ENCODE measurements at regions not wholly inside any gene's neighbourhood (a gene's known extent, or its start where the extent isn't known, plus 50 kb on each side); places are given as distances from the start of the nearest gene placed in this dataset.

DNA sequence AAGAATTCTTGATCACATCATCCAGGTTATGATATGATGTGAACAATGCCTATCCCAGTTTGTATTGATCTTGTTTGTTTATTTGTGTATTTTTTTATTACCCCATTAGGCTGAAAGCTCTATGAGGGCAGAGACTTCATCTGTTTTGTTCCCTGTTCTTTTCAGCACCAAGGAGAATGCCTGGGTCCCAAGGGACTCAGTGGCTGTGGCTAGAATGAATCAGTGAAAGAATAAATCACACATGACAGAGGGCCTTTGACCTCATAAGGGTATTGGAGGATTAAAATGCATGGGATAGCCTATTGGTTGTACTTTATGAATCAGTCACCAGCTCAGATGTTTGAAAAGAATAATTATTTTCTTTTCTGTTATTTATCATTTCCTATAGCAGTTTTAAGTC is 292.2 kb downstream of the GAS1 start:
- no peak for TF ChIP-seq CTCF (IDR thresholded peaks at IDR 0.05; ENCODE audit: control extremely low read depth, extremely low read depth, low read depth, missing control alignments)
- ChIA-PET POLR2A (no interaction called here), CTCF (interaction anchor here (1.0 kb wide), 1 partner anchor 13 kb away, joined by 3 read pairs; no protein-coding TSS in a partner anchor)
- DNase-seq (ENCODE audit: extremely low spot score) = no peak

DNA sequence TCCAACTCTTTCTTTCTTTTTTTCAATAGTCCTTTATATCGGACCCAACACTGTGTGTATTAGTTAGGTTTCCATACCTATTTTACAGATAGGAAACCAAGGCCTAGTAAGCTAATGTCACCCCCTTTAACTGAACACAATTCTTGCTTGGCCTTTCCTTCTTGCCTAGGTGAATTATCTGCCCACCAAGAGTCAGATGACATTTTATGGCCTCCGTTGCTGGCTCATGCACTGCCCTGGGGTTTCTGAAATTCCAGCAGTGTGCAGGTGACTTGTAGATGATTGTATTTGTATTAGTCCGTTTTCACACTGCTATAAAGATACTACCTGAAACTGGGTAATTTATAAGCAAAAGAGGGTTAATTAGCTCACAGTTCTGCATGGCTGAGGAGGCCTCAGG is 293.8 kb downstream of the GAS1 start:
- no peak for DNase-seq (ENCODE audit: extremely low spot score)
- CTCF ChIA-PET = no interaction called here
- POLR2A ChIA-PET = no interaction called here
- TF ChIP-seq CTCF (IDR thresholded peaks at IDR 0.05; ENCODE audit: control extremely low read depth, extremely low read depth, low read depth, missing control alignments) = no peak

GRCh38 chr9:86652736-86653135 is 294.6 kb downstream of the GAS1 start:
- POLR2A ChIA-PET = no interaction called here
- no peak for DNase-seq (ENCODE audit: extremely low spot score)
- no peak for TF ChIP-seq CTCF (IDR thresholded peaks at IDR 0.05; ENCODE audit: control extremely low read depth, extremely low read depth, low read depth, missing control alignments)
- CTCF ChIA-PET = interaction anchor here (1.1 kb wide), 1 partner anchor 15 kb away, joined by 3 read pairs; no protein-coding TSS in a partner anchor

GRCh38 chr9:86649913-86650312 is 295.7 kb upstream of the TUT7 start:
- ChIA-PET CTCF (no interaction called here), POLR2A (no interaction called here)
- no peak for TF ChIP-seq CTCF (IDR thresholded peaks at IDR 0.05; ENCODE audit: control extremely low read depth, extremely low read depth, low read depth, missing control alignments)
- DNase-seq (ENCODE audit: extremely low spot score) = no peak

GRCh38 chr9:86648828-86649170 is 294.6 kb upstream of the TUT7 start:
- no peak for TF ChIP-seq CTCF (IDR thresholded peaks at IDR 0.05; ENCODE audit: control extremely low read depth, extremely low read depth, low read depth, missing control alignments)
- no peak for DNase-seq (ENCODE audit: extremely low spot score)
- CTCF ChIA-PET = no interaction called here
- POLR2A ChIA-PET = no interaction called here

GRCh38 chr9:86648156-86648827 is 294.1 kb upstream of the TUT7 start:
- TF ChIP-seq CTCF (IDR thresholded peaks at IDR 0.05; ENCODE audit: control extremely low read depth, extremely low read depth, low read depth, missing control alignments) = no peak
- POLR2A ChIA-PET = no interaction called here
- CTCF ChIA-PET = no interaction called here

More at GRCh38 chr9:86648156-86648827, 294.1 kb upstream of the TUT7 start:
- no peak for DNase-seq (ENCODE audit: extremely low spot score)

Measured in GM10248 (cell line).